ENCODE measurements at regions not wholly inside any gene's neighbourhood (a gene's known extent, or its start where the extent isn't known, plus 50 kb on each side); places are given as distances from the start of the nearest gene placed in this dataset.

- TF ChIP-seq, protein P1, sequence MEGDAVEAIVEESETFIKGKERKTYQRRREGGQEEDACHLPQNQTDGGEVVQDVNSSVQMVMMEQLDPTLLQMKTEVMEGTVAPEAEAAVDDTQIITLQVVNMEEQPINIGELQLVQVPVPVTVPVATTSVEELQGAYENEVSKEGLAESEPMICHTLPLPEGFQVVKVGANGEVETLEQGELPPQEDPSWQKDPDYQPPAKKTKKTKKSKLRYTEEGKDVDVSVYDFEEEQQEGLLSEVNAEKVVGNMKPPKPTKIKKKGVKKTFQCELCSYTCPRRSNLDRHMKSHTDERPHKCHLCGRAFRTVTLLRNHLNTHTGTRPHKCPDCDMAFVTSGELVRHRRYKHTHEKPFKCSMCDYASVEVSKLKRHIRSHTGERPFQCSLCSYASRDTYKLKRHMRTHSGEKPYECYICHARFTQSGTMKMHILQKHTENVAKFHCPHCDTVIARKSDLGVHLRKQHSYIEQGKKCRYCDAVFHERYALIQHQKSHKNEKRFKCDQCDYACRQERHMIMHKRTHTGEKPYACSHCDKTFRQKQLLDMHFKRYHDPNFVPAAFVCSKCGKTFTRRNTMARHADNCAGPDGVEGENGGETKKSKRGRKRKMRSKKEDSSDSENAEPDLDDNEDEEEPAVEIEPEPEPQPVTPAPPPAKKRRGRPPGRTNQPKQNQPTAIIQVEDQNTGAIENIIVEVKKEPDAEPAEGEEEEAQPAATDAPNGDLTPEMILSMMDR (IDR thresholded peaks at IDR 0.05; ENCODE audit: borderline replicate concordance, insufficient read depth, low read depth, low read length) = no peak
These were observed 192.4 kb downstream of the ANXA1 start for GRCh38 chr9:73344060-73344459.

DNA sequence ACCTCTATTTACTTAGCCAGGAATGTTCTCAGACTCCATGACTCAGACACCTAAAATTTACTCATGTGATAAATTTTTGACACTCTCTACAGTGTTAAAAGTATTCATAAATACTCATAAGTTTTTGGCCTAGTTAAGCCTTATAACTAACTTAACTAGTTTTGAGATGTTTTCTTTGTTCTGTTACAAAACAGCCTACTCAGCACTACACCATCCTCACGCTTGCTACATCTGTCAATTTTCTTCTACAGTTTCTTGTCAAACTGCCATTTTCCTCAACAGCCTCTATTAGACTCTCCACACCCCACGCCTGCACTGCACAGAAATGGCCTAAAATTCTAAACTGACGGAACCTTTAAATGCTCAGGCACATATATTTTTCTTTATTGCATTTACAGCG is 195.5 kb downstream of the ANXA1 start:
- H3K4me3 ChIP-seq (ENCODE audit: low read depth, low read length) = no peak overlapping the region
- TF ChIP-seq, protein P1 (IDR thresholded peaks at IDR 0.05; ENCODE audit: borderline replicate concordance, insufficient read depth, low read depth, low read length) = no peak

More at GRCh38 chr9:73344060-73344459, 192.4 kb downstream of the ANXA1 start:
- H3K4me3 ChIP-seq (ENCODE audit: low read depth, low read length) = no peak overlapping the region

DNA sequence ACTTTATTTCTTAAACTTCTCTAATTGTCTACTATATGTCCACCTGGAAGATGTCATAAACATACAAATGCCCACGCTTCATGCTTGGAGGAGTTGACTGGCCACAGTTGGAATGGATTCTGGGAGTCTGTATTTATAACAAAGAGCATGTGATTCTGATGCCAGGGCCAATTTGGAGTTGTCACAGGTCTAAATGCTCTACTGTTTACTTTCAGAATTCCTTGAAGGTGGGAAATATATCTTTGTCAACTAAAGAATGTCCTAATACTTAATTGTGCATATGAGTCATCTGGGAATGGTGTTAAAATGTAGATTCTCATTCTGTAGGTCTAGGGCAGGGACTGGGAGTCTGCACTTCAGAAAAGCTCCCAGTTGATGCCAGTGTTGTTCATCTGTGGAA is 196.1 kb downstream of the ANXA1 start:
- TF ChIP-seq, protein P1 (IDR thresholded peaks at IDR 0.05; ENCODE audit: borderline replicate concordance, insufficient read depth, low read depth, low read length) = no peak
- H3K4me3 ChIP-seq (ENCODE audit: low read depth, low read length) = no peak overlapping the region

DNA sequence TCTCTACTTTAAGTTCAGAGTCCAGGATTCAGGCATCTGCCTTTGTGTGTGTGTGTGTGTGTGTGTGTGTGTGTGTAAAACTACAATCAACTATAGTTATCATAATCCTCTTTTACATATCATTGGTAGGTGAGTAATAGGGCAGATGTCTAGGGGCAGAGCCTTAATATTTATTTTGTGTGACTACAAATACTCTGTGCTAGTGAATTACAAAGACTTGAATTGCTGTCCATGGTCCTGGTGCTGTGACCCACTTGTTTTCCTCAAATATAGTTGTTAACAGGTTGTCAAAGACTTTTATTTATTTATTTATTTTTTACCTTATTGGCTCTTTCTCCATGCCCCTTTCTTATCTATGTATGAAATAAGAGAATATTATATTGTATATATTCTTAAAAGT is 196.8 kb downstream of the ANXA1 start:
- TF ChIP-seq, protein P1 (IDR thresholded peaks at IDR 0.05; ENCODE audit: borderline replicate concordance, insufficient read depth, low read depth, low read length) = no peak
- no peak overlapping the region for H3K4me3 ChIP-seq (ENCODE audit: low read depth, low read length)

DNA sequence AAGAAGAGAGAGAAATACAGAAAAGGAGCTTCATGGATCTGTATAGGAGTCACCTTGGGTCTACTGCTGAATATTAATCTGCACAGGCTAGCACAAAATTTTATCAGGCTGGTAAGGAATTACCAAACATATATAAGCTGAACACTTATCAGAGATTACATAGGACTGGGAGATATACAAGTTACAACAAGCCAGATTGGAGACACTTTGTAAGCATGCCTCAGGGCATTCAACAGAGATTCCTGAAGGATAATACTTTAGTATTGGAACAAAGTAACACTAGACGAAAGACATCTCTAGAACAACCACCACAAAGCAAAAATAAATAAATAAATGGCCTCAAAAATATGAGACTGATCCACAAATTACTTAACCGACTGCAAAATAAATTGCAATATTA is 197.8 kb downstream of the ANXA1 start:
- TF ChIP-seq, protein P1 (IDR thresholded peaks at IDR 0.05; ENCODE audit: borderline replicate concordance, insufficient read depth, low read depth, low read length) = no peak
- no peak overlapping the region for H3K4me3 ChIP-seq (ENCODE audit: low read depth, low read length)

DNA sequence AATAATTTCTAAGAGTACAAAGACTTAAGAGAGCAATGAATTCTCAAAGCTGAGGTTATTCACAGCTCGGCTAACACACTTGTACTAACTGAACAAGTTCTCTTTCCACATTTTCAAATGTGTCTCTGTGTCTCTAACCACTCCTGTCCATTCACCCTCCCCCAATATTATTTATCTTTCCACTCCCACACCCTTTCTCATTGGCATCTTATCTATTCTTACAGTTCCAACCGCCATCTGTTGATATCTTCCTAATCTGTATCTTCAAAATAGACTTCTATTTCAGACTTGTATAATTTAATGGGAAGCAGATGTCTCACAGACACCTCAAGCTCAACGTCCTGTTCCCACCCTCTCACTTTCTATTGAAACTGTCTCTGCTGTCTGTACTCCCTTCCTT is 205.9 kb downstream of the ANXA1 start:
- H3K4me3 ChIP-seq (ENCODE audit: low read depth, low read length) = no peak overlapping the region
- TF ChIP-seq, protein P1 (IDR thresholded peaks at IDR 0.05; ENCODE audit: borderline replicate concordance, insufficient read depth, low read depth, low read length) = no peak

- TF ChIP-seq, protein P1 (IDR thresholded peaks at IDR 0.05; ENCODE audit: borderline replicate concordance, insufficient read depth, low read depth, low read length) = no peak
- no peak overlapping the region for H3K4me3 ChIP-seq (ENCODE audit: low read depth, low read length)
These were observed 218.4 kb downstream of the ANXA1 start for GRCh38 chr9:73370053-73370452.

All from GM12875 (cell line).